ENCODE measurements at regions not wholly inside any gene's neighbourhood (a gene's known extent, or its start where the extent isn't known, plus 50 kb on each side); places are given as distances from the start of the nearest gene placed in this dataset.
"Not testable (repeated sequence)": the region's sequence is repeated elsewhere in the genome, so short reads cannot be mapped to it uniquely, and the experiment has no call there.

GRCh38 chr11:89545691-89546090, 54.5 kb upstream of the NOX4 start:
- in situ Hi-C loops (cut with HindIII; ENCODE audit: low sequenced_read_pairs), result loop anchor here (5.0 kb wide), 1 partner anchor 33 kb away; no protein-coding TSS in a partner anchor

GRCh38 chr11:89555781-89556180, 64.6 kb upstream of the NOX4 start:
- in situ Hi-C loops (cut with HindIII; ENCODE audit: low sequenced_read_pairs), result not testable (repeated sequence)

- in situ Hi-C loops (cut with HindIII; ENCODE audit: low sequenced_read_pairs), result not testable (repeated sequence)
These were observed 65.8 kb upstream of the NOX4 start for GRCh38 chr11:89556731-89557707.

DNA sequence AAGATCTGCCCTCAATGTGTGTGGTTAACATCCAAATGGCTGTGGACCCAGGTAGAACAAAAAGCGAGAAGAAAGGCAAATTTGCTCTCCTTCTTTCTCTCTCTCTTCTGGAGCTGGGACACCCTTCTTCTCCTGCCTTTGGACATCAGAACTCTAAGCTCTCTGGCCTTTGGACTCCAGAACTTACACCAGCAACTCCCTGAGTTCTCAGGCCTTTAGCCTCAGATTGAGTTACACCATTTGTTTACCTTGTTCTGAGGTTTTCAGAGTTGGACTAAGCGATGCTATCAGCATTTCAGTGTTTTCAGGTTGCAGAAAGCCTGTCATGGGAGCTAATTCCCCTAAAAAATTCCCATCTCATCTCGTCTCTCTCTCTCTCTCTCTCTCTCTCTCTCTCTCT, 69.4 kb upstream of the NOX4 start:
- in situ Hi-C loops (cut with HindIII; ENCODE audit: low sequenced_read_pairs), result not testable (repeated sequence)

- in situ Hi-C loops (cut with HindIII; ENCODE audit: low sequenced_read_pairs), result not testable (repeated sequence)
These were observed 71.6 kb upstream of the NOX4 start for GRCh38 chr11:89562731-89563130.

DNA sequence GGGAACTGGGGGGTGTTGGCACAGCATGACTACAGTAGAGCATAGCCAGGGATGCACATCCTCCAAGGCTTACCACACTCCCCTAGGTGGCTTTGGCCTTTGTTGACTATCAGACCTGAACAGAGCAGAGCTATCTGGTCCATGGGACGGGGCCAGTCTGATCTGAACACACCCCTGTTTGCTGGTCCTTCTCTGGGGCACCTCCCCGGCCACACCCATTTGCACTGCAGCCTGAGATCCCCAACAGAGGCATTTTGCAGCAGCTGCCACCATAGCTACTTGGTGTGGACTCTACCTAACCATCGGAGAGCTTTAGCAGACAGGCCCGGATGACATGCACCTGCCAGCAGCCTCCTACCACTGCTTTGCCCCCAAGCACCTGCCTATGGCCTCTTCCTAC, 75.8 kb upstream of the NOX4 start:
- in situ Hi-C loops (cut with HindIII; ENCODE audit: low sequenced_read_pairs), result no loop called here

DNA sequence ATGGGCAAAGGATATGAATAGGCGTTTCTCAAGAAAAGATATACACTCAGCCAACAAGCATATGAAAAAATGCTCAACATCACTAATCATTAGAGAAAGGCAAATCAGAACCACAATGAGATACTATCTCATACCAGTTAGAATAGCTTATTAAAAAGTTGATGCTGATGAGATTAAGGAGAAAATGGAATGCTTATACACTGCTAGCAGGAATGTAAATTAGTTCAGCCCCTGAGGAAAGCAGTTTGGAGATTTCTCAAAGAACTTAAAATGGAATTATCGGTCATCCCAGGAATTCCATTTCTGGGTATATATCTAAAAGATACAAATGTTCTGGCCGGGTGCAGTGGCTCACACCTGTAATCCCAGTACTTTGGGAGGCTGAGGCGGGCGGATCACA, 78.2 kb upstream of the NOX4 start:
- in situ Hi-C loops (cut with HindIII; ENCODE audit: low sequenced_read_pairs), result not testable (repeated sequence)

DNA sequence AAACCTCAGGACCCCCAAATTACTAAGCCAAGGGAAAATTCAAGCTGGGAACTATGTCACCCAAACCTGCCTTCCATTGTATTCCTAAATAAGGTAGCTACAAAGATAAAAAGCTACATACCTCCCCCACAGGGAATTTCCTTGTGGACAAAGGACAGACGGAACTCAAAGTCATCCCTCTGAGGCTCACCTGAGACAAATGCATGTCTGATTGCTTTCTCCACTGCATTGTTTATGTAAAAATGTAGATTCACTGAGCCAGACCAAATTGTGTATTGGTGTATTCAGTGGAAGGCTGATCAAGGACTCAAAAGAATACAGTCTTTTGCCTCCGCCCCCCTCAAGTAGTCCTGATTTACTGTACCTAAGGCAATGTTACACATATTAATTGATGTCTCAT, 80.5 kb upstream of the NOX4 start:
- in situ Hi-C loops (cut with HindIII; ENCODE audit: low sequenced_read_pairs), result not testable (repeated sequence)

- in situ Hi-C loops (cut with HindIII; ENCODE audit: low sequenced_read_pairs), result not testable (repeated sequence)
These were observed 84.7 kb upstream of the NOX4 start for GRCh38 chr11:89575846-89576245.

DNA sequence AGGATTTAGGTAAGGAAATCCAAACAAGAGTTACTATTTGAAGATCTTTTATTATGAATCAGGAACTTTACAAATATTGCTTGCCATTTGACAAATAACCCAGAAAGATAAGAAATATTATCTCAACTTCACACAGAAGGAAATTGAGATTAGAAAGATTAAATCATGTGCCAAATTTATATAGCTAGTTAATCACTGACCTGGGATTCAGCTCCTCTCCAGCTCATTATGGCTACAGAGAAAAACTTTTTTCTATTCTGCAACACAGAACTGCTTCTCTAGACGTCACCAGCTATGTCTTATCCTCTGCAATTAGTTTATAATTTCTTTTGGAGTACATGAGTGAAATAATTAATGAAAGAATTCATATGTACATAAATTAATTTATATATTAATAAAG, 86.3 kb upstream of the NOX4 start:
- in situ Hi-C loops (cut with HindIII; ENCODE audit: low sequenced_read_pairs), result not testable (repeated sequence)

DNA sequence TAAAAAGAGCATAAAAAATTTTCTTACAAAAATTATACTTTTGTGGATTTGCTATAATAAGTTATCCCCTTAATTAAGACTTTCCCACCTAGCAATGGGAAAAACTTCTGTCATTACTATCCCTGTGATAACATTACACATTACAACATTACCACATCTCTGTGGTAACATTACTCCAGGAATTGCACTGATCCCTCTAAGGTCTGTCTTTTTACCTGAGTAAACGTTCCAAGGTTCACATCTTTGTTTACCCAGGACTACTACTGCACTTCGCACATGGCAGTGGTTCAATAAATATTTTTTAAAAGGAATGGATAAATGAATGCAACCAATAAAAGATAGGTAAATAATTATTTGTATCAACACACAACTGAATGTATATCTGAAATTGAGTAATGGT, 92.4 kb upstream of the NOX4 start:
- in situ Hi-C loops (cut with HindIII; ENCODE audit: low sequenced_read_pairs), result no loop called here

DNA sequence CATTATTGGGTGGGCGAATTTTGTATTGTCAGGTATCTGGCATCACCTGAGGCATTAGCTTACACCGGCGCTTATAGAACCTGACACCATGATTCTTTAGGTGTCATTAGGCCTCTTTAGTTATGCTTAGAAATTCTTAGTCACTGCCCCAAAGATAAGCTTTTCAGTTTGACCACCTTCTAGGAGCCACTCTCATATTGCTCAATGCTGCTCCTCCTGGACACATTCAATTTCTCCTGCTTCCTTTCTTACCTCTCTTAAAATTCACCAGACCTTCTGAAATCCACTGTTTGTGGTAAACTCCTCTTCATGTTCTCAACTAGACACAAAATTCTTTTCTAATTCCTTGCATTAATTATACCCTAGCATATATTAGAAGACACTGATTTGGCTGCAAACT, 93.9 kb upstream of the NOX4 start:
- in situ Hi-C loops (cut with HindIII; ENCODE audit: low sequenced_read_pairs), result not testable (repeated sequence)

- in situ Hi-C loops (cut with HindIII; ENCODE audit: low sequenced_read_pairs), result not testable (repeated sequence)
These were observed 94.3 kb upstream of the NOX4 start for GRCh38 chr11:89585471-89585870.

GRCh38 chr11:89589413-89589812, 98.2 kb upstream of the NOX4 start:
- in situ Hi-C loops (cut with HindIII; ENCODE audit: low sequenced_read_pairs), result not testable (repeated sequence)

- in situ Hi-C loops (cut with HindIII; ENCODE audit: low sequenced_read_pairs), result not testable (repeated sequence)
These were observed 98.9 kb upstream of the NOX4 start for GRCh38 chr11:89590008-89590632.

DNA sequence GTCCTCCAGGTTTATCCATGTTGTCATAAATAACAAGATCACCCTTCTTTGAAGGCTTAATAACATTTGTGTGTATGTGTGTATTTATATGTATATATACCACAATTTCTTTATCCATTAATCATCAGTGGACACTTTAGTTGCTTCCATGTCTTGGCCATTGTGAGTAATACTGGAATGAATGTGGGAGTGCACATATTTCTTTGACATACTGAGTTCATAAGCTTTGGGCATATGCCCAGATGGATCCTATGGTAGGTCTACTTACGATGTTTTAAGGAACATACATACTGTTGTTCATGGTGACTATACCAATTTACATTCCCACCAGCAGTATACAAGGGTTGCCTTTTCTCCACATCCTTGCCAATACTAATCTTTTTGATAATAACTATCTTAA, 108.8 kb upstream of the TRIM77 start:
- in situ Hi-C loops (cut with HindIII; ENCODE audit: low sequenced_read_pairs), result not testable (repeated sequence)

GRCh38 chr11:89604281-89604680, 105.8 kb upstream of the TRIM77 start:
- in situ Hi-C loops (cut with HindIII; ENCODE audit: low sequenced_read_pairs), result no loop called here

- in situ Hi-C loops (cut with HindIII; ENCODE audit: low sequenced_read_pairs), result not testable (repeated sequence)
These were observed 103.3 kb upstream of the TRIM77 start for GRCh38 chr11:89606845-89607244.

GRCh38 chr11:89607497-89607896, 102.6 kb upstream of the TRIM77 start:
- in situ Hi-C loops (cut with HindIII; ENCODE audit: low sequenced_read_pairs), result not testable (repeated sequence)

DNA sequence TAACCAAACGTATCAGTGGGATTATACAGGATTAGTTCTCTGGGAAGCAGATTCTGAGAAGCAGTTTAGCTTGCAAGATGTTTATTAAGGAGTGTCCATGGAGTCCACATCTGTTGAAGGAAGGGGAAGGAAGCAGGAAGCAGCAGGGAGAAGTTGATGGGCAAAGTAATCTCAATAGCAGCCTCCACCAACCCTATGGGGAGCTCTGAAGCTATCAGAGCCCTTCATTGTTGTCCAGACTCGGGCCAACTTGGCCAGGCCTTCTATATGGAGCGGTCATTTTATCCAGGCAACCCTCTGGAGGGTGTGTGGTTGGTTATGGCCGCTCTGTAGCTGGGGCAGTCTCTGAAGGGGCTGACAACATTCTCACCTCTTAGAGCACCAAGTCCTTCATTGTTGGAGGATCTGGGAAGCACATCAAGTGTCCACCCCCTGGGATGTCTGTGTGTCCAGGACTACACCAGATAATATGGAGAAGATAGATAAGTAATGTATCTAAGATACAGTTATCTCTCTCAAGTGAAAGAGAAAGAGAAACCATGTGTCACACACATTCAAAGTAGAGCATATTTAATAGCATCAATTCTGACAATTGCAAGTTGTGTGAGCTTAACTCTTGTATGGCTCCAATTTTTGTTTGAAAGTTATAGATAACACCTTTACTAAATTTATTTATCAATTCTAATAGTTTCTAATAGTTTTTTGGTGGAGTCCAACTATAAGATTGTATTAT, 101.7 kb upstream of the TRIM77 start:
- in situ Hi-C loops (cut with HindIII; ENCODE audit: low sequenced_read_pairs), result no loop called here

DNA sequence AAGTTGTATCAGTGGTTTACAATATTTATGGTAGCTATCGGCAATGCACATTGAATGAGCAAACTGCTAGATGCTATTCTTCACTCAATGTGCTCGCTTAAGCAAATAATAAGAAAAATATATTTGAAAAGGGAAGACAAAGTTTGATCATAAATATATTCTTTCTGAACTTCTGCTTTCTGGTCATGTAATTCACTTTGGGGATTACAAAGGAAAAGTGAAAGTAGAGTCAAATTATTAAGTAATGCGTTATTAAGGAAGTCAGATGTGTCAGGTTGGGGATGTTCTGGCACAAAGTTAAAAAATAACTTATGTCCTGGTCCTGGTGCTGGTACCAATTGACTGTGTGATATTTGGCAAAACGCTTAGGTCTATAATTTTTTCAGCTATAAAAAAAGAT, 98.0 kb upstream of the TRIM77 start:
- in situ Hi-C loops (cut with HindIII; ENCODE audit: low sequenced_read_pairs), result no loop called here

All from endothelial cell of hepatic sinusoid (primary cell).